NCI-H1048 (cell line): ENCODE measurements at regions not wholly inside any gene's neighbourhood (a gene's known extent, or its start where the extent isn't known, plus 50 kb on each side); places are given as distances from the start of the nearest gene placed in this dataset.
"Not testable (repeated sequence)": the region's sequence is repeated elsewhere in the genome, so short reads cannot be mapped to it uniquely, and the experiment has no call there.

ENCODE experiments used
- DNase-seq: peaks from one replicate; lab custom pipeline; 2025; lab: John Stamatoyannopoulos, UW

DNA sequence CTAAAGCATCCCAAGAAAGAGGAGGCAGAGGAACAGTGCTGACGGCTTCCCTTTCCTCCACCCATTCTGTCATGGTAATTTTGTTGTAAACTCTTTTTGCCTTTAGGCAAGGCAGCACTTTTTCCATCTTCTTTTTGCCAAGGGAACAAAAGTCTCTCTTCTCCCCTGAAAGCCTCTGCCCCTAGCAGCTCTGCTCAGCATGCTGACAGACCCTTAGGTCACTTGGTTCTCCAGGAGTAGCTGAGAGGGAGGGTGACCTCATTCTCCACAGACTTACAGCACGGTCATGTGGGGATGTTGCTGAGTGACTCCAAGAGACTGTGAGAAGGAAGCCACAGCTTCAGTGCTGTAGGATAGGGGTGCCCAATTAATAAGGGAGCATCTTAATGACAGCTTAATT, 81.1 kb upstream of the RALGAPA2 start:
- no peak for DNase-seq

DNA sequence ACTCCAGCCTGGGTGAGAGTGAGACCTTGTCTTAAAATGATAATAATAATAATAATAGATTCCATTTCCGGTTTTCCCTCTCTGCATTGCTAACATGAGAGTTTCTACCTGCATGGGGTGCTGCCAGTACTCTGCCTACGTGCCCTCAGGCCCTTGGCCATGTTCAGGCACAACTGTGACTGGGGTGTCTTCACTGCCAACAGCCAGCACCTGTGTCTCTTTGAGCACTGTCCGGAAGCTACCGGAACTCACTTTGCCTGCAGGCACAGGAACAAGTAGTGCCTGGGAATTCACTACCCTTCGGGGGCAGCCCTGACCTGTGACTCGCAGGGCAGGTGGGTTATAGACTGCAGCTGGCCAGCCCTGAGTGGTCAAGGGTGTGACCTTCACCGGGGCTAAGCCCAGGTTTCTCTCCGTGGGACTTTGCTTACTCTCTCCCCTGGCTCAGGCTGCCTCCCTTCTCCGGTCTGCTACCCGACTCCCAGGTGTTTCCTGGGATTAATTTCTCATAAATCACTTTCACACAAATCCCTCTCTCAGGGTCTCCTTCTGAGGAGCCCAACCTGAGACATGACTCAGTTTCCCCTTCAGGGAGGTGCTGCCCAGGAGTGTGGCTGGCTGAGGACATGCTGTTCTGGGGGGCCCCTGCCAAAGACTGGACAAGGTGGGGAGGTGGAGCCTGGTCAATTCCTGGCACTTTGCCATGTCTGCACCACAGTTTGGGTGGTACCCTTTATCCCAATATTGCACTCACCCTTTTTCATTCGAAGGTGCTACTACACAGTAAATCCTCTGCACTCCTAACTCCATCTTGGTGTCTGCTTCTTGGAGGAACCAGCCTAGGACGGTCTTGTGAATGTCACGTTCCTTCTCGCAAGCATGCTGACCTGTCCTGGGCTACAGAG, 79.5 kb upstream of the RALGAPA2 start:
- DNase-seq: no peak

DNA sequence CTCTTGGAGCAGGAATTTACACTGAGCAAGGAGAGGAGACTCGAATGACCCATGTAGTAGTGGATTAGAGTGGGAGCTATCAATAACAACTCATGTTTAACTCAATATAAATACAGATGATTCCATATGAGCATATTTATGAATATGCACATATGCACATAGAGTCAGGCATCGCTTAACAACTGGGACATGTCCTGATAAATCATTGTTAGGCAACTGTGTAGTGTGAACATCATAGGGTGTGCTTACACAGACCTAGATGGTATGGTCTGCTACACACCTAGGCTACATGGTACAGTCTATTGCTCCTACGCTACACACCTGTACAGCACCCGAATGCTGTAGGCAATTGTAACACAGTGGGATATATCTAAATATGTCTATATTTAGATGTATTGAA, 75.9 kb upstream of the RALGAPA2 start:
- DNase-seq: no peak

DNA sequence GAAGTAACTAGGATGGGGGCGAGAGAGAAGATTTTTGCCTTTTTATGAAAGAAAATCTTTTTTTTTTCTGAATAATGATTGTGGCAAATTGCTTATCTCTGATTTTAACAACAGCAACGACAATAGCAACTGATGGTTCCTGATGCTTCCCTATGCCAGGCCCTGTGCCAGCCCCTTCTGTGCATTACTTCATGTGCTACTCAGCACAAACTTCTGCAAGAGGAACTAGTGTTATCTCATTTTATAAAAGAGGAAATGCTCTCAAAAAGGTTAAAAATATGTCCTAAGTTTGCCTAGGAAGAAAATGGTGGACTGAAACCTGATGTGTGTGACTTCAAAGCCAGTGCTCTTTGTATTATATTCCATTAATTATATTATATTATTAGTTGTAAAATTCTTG, 74.0 kb upstream of the RALGAPA2 start:
- no peak for DNase-seq

DNA sequence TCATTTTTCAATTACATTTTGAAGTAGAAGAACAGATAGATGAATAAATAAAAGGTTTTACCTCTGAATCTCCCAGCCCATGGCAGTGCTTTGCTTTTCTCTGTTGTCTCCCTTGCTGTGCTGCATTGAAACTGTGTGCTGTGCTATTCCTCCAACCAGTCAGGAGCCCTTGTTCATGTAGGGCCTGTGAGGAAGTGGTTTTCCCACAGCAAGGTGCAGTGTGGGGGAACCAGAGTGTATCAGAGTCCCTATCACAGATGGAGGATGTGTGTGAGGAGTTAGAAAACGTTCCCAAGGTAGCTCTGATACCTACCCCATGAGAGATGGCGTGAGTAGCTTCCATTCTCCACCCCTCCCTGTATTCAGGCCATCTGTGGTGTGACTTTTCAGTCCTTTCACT, 72.8 kb upstream of the RALGAPA2 start:
- no peak for DNase-seq

DNA sequence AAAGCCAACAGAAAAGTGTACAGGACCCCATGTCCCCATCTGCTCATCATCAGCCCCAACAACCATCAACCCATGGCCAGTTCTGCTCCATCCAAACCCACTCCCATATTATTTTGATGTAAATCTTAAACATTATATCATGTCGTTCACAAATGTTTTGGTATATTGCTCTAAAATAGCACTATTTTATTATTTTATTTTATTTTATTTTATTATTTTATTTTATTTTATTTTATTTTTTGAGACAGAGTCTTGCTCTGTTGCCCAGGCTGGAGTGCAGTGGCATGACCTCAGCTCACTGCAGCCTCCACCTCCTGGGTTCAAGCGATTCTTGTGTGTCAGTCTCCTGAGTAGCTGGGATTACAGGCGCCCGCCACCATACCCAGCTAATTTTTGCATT, 72.0 kb upstream of the RALGAPA2 start:
- DNase-seq: not testable (repeated sequence)

DNA sequence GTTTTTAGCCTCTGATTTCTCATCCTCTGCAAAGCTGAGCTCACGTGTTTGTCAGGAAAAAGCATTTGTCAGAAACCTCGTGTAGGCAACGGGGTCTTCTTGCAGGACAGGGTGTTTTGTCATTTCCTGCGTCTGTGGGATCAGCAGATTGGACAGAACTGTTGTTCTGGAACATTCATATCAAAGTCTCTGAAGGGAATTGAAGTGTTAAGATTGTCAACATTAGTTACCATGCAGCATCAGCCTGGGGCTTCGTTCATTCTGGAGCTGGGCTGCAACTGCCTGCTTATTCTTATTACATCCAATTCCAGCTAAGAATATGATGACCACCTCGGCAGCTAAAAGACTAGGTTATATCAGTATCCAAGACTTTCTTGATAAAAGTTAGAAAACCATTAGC, 71.0 kb upstream of the RALGAPA2 start:
- DNase-seq: no peak

DNA sequence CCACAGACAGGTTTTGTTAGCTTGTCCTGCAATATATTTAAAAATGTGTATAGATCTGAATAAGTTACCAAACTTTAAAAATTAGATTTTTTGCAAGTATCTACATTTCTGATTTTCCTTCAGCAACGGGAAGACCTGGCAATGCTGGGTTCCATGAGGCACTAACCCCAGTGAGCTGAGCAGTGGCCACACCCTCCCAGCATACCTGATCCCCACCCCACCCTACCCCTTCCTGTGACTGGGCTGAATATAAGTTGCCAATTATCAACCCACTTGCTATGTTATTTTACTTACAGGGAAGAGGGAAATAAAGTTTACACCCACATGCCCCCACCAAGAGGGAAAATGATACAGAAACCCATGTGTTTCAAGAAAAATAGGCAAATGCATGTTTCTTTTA, 70.3 kb upstream of the RALGAPA2 start:
- DNase-seq: no peak

DNA sequence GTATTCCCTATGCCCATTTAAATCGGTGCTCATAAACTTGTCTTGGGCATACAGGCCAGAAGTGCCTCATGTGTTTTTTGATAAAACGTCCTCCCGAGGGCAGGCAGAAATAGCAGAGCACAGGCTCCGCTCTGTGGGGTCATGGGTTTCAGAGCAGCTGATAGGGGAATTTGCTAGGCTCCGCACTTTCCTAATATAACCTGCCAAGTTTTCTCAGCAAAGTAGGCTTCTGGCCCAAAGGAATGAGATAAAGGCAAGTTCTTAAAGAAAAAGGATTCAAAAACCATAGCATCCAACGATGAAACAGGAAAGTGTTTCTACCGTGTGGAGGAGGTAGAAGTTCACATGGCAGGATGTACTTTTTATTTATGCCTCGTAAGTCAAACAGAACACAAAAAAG, 69.8 kb upstream of the RALGAPA2 start:
- DNase-seq: no peak

DNA sequence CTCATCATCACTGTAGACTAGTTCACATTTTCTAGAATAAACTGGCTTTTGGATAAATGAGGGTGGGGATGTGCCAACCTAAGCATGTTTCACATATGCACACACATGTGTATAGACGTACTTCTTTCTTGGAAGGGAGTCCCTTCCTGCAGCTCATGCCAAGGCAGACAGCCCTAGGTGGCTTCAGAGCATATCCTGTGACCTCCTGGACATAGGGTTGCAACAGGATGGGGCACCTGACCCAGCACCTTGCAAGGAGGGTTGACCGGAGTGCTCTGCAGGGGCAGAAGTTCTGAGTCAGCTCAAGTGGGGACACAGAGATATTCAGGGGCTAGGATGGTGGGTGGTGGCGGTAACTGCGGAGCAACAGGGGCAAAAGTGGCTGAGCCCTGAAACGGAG, 68.6 kb upstream of the RALGAPA2 start:
- no peak for DNase-seq

DNA sequence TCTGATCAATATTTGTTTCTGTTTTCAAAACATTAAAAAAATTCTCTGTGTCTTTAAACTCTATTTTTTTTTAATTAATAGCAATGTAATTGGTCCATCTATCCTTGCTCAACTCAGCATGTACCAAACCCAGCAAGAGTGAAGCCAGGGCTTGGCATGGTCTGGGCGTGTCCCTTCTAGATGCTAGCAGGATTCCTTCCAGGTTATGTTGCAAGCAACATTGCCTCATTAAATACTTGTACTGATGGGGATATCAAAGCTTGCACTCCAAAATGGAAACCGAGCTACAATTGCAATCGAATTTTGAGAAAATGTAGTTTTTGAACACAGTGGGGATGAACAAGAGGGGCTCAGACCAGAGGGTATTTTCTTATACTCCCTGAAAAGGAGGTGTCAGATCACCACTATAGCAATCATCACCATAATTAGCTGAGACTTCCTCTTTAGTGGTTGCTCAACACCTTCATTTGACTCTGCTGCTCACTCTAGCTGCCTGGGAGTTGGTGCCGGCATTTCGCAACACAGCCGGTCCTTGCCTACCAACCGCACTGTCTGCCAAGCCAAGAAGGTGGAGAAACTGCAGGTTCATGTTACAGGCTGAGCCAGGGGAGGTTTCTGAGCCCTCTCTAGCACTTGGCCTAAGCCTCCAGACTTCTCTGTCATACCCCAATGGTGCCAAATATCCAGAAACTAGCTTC, 67.8 kb upstream of the RALGAPA2 start:
- DNase-seq: no peak

DNA sequence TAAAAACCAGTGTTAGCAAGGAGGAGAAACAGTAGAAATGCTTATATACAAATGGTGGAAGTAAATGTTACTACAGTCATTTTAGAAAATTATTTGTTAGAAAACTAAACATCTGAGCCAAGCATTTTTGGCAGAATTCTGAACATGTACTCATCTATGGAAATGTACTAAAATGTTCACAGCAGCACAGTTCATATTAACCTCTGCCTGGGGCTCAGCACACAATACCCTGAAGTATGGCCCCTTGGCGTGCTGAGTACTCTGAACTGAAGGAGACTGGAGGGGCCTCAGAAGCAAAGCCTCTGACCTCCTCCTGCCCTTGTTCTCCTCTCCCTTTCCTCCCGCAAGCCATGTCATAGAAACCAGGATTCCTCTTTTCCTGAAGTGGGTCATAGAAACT, 66.2 kb upstream of the RALGAPA2 start:
- no peak for DNase-seq

DNA sequence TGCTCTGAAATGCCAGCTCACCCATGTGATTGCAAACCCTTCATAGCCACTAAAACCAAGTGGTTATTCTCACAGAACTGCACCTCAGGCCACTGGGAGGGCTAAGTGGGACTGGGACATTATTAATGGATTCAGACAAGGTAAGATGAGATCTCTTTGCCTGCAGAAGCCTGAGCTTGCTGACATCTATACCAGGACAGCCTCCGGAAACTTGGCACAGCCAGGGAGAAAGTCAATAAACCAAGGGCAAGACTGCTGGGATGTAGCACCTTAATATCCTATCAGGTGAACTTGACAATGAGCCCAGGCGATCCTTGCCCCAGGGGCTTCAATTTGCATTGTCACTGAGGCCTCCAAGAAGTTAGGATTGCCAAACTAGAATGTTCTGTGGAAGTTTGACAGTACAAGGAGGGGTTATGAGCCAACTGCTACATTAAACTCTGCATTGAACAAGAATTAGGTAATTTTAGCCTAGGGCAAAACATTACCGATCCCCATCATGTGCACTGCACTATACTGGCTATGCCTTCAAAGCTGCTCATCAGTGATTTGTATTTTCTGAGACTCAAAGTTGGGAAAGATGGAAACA, 60.1 kb upstream of the RALGAPA2 start:
- DNase-seq: no peak

DNA sequence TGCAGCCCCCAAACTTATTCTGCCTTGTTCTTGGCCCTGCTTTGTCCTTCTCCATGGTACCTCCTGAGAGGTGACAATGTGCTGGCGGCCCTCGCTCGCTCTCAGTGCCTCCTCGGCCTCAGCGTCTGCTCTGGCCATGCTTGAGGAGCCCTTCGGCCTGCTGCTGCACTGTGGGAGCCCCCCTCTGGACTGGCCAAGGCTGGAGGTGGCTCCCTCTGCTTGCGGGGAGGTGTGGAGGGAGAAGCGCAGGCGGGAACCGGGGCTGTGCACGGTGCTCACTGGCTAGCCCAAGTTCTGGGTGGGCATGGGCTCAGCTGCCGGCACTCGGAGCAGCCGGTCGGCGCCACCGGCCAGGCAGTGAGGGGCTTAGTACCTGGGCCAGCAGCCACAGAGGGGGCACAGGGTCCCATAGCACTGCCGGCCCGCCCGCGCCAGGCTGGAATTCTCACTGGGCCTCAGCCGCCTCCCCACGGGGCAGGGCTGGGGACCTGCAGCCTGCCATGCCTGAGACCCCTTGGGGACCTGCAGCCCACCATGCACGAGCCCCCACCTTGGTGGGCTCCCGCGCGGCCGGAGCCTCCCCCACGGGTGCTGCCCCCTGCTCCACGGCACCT, 55.9 kb upstream of the RALGAPA2 start:
- no peak for DNase-seq

DNA sequence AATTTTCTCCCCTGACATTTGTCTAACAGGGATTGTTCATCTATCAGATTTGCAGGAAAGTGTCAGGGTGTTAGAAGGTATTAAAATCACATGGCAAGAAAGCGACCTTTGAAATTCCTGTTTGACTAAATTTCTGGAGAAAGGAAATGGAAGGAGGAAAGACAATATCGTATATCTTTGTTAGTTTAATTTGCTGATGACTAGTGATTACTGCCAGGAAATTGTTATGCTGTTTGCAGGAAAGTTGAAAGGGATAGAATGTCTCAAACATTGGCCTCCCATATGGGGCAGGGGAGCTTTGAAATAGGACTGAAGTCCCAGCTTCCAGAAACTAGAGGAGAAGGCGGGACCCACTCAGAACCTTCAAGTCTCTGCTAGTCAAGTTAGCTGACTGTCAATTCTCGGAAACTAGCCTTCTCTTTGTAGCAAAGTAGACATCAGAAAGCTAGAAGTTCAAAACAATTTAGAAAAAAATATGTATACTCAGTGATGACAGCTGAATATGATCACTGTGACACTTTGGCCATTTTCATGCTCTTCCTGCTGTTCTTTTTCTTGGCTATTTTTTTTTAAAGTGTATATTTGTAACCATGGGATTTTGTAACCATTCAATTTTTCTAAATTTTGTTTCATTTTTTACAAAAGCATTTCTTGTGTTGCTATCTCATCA, 53.4 kb upstream of the RALGAPA2 start:
- DNase-seq: no peak

DNA sequence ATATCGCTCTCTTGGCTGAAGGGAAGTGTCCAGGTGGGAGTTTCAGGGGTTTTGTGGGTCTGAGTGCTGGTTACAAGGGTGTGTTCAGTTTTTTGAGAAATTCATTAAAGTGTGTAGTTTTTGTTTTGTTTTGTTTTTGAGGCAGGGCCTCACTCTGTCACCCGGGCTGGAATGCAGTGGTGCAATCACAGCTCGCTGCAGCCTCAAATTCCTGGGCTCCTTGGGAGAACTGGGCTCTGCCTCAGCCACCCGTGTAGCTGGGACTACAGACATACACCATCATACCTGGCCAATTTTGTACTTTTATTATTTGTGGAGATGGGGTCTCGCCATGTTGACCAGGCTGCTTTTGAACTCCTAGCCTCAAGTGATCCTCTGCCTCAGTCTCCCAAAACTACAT, 51.2 kb upstream of the RALGAPA2 start:
- DNase-seq: no peak
